Transverse colon (tissue), 3 donors: ENCODE measurements at regions not wholly inside any gene's neighbourhood (a gene's known extent, or its start where the extent isn't known, plus 50 kb on each side); places are given as distances from the start of the nearest gene placed in this dataset.

Experiments used
- POLR2A ChIP-seq: fragments of 450-650 bp; IDR thresholded peaks from one replicate; pipeline ENCODE4 v1.6.1; 2016; ENCODE audit warnings: antibody characterized with exemption, mild to moderate bottlenecking, moderate library complexity
- TF ChIP-seq, protein P1 (sequence below), 5 experiments: fragments of 200-600 bp in 3 of 5; fragments of 450-650 bp in 2 of 5; sonication (generic) in 3 of 5; IDR thresholded peaks; 1 replicate in 2 of 5; 2 replicates in 3 of 5; pipeline ENCODE4 v1.5.1; 2016 to 2017; ENCODE audit warnings: antibody characterized with exemption in 5 of 5, inconsistent platforms in 3 of 5, mild to moderate bottlenecking in 2 of 5, moderate library complexity in 1 of 5

GRCh38 chr13:59494560-59494970 lies 669.2 kb downstream of the DIAPH3 start:
- TF ChIP-seq, protein P1, sequence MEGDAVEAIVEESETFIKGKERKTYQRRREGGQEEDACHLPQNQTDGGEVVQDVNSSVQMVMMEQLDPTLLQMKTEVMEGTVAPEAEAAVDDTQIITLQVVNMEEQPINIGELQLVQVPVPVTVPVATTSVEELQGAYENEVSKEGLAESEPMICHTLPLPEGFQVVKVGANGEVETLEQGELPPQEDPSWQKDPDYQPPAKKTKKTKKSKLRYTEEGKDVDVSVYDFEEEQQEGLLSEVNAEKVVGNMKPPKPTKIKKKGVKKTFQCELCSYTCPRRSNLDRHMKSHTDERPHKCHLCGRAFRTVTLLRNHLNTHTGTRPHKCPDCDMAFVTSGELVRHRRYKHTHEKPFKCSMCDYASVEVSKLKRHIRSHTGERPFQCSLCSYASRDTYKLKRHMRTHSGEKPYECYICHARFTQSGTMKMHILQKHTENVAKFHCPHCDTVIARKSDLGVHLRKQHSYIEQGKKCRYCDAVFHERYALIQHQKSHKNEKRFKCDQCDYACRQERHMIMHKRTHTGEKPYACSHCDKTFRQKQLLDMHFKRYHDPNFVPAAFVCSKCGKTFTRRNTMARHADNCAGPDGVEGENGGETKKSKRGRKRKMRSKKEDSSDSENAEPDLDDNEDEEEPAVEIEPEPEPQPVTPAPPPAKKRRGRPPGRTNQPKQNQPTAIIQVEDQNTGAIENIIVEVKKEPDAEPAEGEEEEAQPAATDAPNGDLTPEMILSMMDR (IDR thresholded peaks at IDR 0.05), result no peak
- no peak for TF ChIP-seq POLR2A
